SK-N-SH (cell line): ENCODE measurements at regions not wholly inside any gene's neighbourhood (a gene's known extent, or its start where the extent isn't known, plus 50 kb on each side); places are given as distances from the start of the nearest gene placed in this dataset.

Experiments used
- CTCF ChIA-PET: fragments of 300-600, 350-600 bp; formaldehyde crosslinking; extraction: SDS; loops from one replicate; lab custom pipeline; 2021; lab: Yijun Ruan, JAX
- POLR2A ChIA-PET: fragments of 350-600 bp; sonication (Branson Sonifier 250); formaldehyde crosslinking; extraction: SDS; loops from one replicate; lab custom pipeline; 2020; ENCODE audit warnings: antibody characterized with exemption, inconsistent platforms; lab: Yijun Ruan, JAX
- DNase-seq: peaks from one replicate; pipeline ENCODE4 v3.0.0; 2012
- H2AFZ ChIP-seq: fragments of 200-600 bp; sonication (generic); 2 replicates; pipeline ENCODE4 v1.8.1; 2016; ENCODE audit warnings: antibody characterized with exemption, mild to moderate bottlenecking, low read depth
- H3F3A ChIP-seq: fragments of 200-600 bp; sonication (generic); replicated peaks from 2 replicates; pipeline ENCODE3; 2016; ENCODE audit warnings: antibody characterized with exemption, mild to moderate bottlenecking; ENCODE audit not compliant: insufficient read depth
- H3K27ac ChIP-seq, 2 experiments: fragments of 200-500 bp in 1 of 2; fragments of 200-600 bp in 1 of 2; sonication (Bioruptor generic) in 1 of 2; sonication (generic), shearing (Covaris generic) in 1 of 2; 2 replicates each; pipeline versions ENCODE4 v1.5.1 to v1.6.1; 2014 to 2016; ENCODE audit warnings: low read depth in 2 of 2, inconsistent platforms in 1 of 2, low read length in 1 of 2, mild to moderate bottlenecking in 1 of 2, mixed read lengths in 1 of 2
- H3K27me3 ChIP-seq: fragments of 200-600 bp; sonication (generic), shearing (Covaris generic); 2 replicates; pipeline ENCODE4 v1.6.1; 2016; ENCODE audit warnings: mixed run types; ENCODE audit not compliant: insufficient read depth
- H3K36me3 ChIP-seq, 2 experiments: fragments of 200-500 bp in 1 of 2; fragments of 200-600 bp in 1 of 2; sonication (Bioruptor generic) in 1 of 2; sonication (generic) in 1 of 2; replicated peaks in 1 of 2; 2 replicates each; pipeline versions ENCODE3 to v1.5.1; 2014 to 2016; ENCODE audit warnings: low read length in 1 of 2, mild to moderate bottlenecking in 1 of 2; ENCODE audit not compliant: insufficient read depth in 2 of 2, control insufficient read depth in 1 of 2
- H3K4me1 ChIP-seq, 2 experiments: fragments of 200-500 bp in 1 of 2; fragments of 200-600 bp in 1 of 2; sonication (Bioruptor generic) in 1 of 2; sonication (generic), shearing (Covaris generic) in 1 of 2; 2 replicates each; pipeline versions ENCODE4 v1.5.1 to v1.6.1; 2014 to 2016; ENCODE audit warnings: low read depth in 1 of 2, low read length in 1 of 2, mixed run types in 1 of 2; ENCODE audit not compliant: insufficient read depth in 2 of 2, control insufficient read depth in 1 of 2
- H3K4me2 ChIP-seq: fragments of 200-600 bp; sonication (generic), shearing (Covaris generic); 2 replicates; pipeline ENCODE4 v1.6.1; 2017; ENCODE audit warnings: mixed run types
- H3K4me3 ChIP-seq, 2 experiments: fragments of 200-500 bp in 1 of 2; fragments of 200-600 bp in 1 of 2; sonication (Bioruptor generic) in 1 of 2; sonication (generic), shearing (Covaris generic) in 1 of 2; 2 replicates each; pipeline versions ENCODE4 v1.5.1 to v1.8.1; 2014 to 2016; ENCODE audit warnings: low read depth in 2 of 2, inconsistent platforms in 1 of 2, low read length in 1 of 2, mild to moderate bottlenecking in 1 of 2, mixed read lengths in 1 of 2, moderate library complexity in 1 of 2
- H3K79me2 ChIP-seq: fragments of 200-600 bp; sonication (generic); 2 replicates; pipeline ENCODE4 v1.8.1; 2017; ENCODE audit warnings: mild to moderate bottlenecking; ENCODE audit not compliant: insufficient read depth
- H3K9ac ChIP-seq: fragments of 200-600 bp; sonication (generic); 2 replicates; pipeline ENCODE4 v1.6.1; 2017; ENCODE audit warnings: mixed run types
- H3K9me2 ChIP-seq: fragments of 200-600 bp; sonication (generic); 2 replicates; pipeline ENCODE4 v1.6.1; 2017; ENCODE audit warnings: mixed run types
- H3K9me3 ChIP-seq: fragments of 200-600 bp; sonication (generic); 2 replicates; pipeline ENCODE4 v1.6.1; 2017; ENCODE audit warnings: mixed run types, mild to moderate bottlenecking, moderate library complexity
- H4K20me1 ChIP-seq: fragments of 200-600 bp; sonication (generic); 2 replicates; pipeline ENCODE4 v1.6.1; 2017; ENCODE audit warnings: mild to moderate bottlenecking, mixed run types; ENCODE audit not compliant: insufficient read depth
- EZH2phosphoT487 ChIP-seq: fragments of 200-600 bp; sonication (generic); IDR thresholded peaks from 2 replicates; pipeline ENCODE4 v1.6.1; 2017; ENCODE audit warnings: low read depth, mixed run types, mild to moderate bottlenecking, antibody characterized with exemption, moderate library complexity, borderline replicate concordance
- FOXM1 ChIP-seq: IDR thresholded peaks from 2 replicates; pipeline ENCODE4 v1.4.0; 2012; ENCODE audit warnings: low read depth, mild to moderate bottlenecking
- GABPA ChIP-seq: IDR thresholded peaks from 2 replicates; pipeline ENCODE4 v1.4.0; 2012; ENCODE audit warnings: low read depth, mild to moderate bottlenecking
- IRF3 ChIP-seq: fragments of 150-350 bp; IDR thresholded peaks from 2 replicates; pipeline ENCODE4 v1.6.1; 2016; ENCODE audit warnings: mild to moderate bottlenecking, low read depth, low read length
- MEF2A ChIP-seq: IDR thresholded peaks from 2 replicates; pipeline ENCODE4 v1.4.0; 2012; ENCODE audit warnings: low read depth, borderline replicate concordance
- NFIC ChIP-seq: IDR thresholded peaks from 2 replicates; pipeline ENCODE4 v1.4.0; 2012; ENCODE audit warnings: borderline replicate concordance
- POLR2AphosphoS5 ChIP-seq: IDR thresholded peaks from 2 replicates; pipeline ENCODE4 v1.6.1; 2012; ENCODE audit warnings: low read depth, low read length
- RAD21 ChIP-seq: IDR thresholded peaks from 2 replicates; pipeline ENCODE4 v1.6.1; 2012; ENCODE audit warnings: mild to moderate bottlenecking, low read length
- REST ChIP-seq: IDR thresholded peaks from 2 replicates; pipeline ENCODE4 v1.6.1; 2012; ENCODE audit warnings: mild to moderate bottlenecking, low read depth, low read length, moderate library complexity
- RFX5 ChIP-seq: IDR thresholded peaks from 2 replicates; pipeline ENCODE4 v1.6.1; 2012; ENCODE audit warnings: mild to moderate bottlenecking, improper control_type of control experiment, low read length
- TCF12 ChIP-seq: IDR thresholded peaks from 2 replicates; pipeline ENCODE4 v1.4.0; 2012
- TEAD4 ChIP-seq: IDR thresholded peaks from 2 replicates; pipeline ENCODE4 v1.4.0; 2012; ENCODE audit warnings: mild to moderate bottlenecking, borderline replicate concordance; ENCODE audit not compliant: insufficient read depth
- USF1 ChIP-seq: IDR thresholded peaks from 2 replicates; pipeline ENCODE4 v1.4.0; 2012; ENCODE audit warnings: low read depth, borderline replicate concordance
- USF2 ChIP-seq: fragments of 150-350 bp; IDR thresholded peaks from 2 replicates; pipeline ENCODE4 v1.6.1; 2017; ENCODE audit warnings: antibody characterized with exemption, low read length, low read depth, borderline replicate concordance
- ZBTB33 ChIP-seq: IDR thresholded peaks from 2 replicates; pipeline ENCODE4 v1.4.0; 2012; ENCODE audit warnings: low read depth, borderline replicate concordance
- WGBS: methylation state at CpG from one replicate; pipeline ENCODE4 v1.1.6; 2017; ENCODE audit warnings: low lambda C conversion rate; 5-methylcytosine and 5-hydroxymethylcytosine counted together

- Histone ChIP-seq H3K9me3 (no peaks in the 10 kb centered on the region), H3K9me2 (no peaks in the 10 kb centered on the region), H3K79me2 (no peaks in the 10 kb centered on the region), H3K4me3 (no peak overlapping the region), H3K4me1 (no peaks in the 10 kb centered on the region), H3K36me3 (no peaks in the 10 kb centered on the region), H3F3A (no peaks in the 10 kb centered on the region), H4K20me1 (no peaks in the 10 kb centered on the region), H3K27ac (no peak overlapping the region), H3K9ac (no peak overlapping the region), H2AFZ (no peak overlapping the region), H3K27me3 (0 out of 2 replicates have a peak, but pooled peaks cover 10% of the 10 kb centered on the region), H3K4me2 (no peak overlapping the region)
- TF ChIP-seq RFX5 (no peak), RAD21 (no peak), EZH2phosphoT487 (no peak), POLR2AphosphoS5 (no peak), GABPA (no peak), USF2 (no peak), ZBTB33 (no peak), TEAD4 (no peak), TCF12 (no peak), USF1 (no peak), MEF2A (no peak), NFIC (no peak), FOXM1 (no peak), IRF3 (no peak), REST (no peak)
- DNase-seq, result no peak
- 14% methylated on average over 1 of the region's 1 CpG for WGBS
- POLR2A ChIA-PET, result no interaction called here
- CTCF ChIA-PET, result no interaction called here
Measured at GRCh38 chr6:84862843-84863242, 98.4 kb upstream of the TBX18 start.
